Suprapubic skin (tissue), 4 donors: ENCODE measurements at regions not wholly inside any gene's neighbourhood (a gene's known extent, or its start where the extent isn't known, plus 50 kb on each side); places are given as distances from the start of the nearest gene placed in this dataset.

Source experiments
- DNase-seq, 2 donors: peaks; one replicate each; pipeline ENCODE4 v3.0.0-alpha.2; 2019; ENCODE audit warnings: low spot score in 2 of 2
- H3K27ac ChIP-seq: fragments of 200-600 bp; sonication (generic); one replicate; pipeline ENCODE4 v1.5.1; 2019
- H3K27me3 ChIP-seq: fragments of 200-600 bp; sonication (generic); one replicate; pipeline ENCODE4 v1.5.1; 2019
- H3K36me3 ChIP-seq: fragments of 200-600 bp; sonication (generic); one replicate; pipeline ENCODE4 v1.5.1; 2019
- H3K4me1 ChIP-seq: fragments of 200-600 bp; sonication (generic); one replicate; pipeline ENCODE4 v1.5.1; 2019
- H3K4me3 ChIP-seq: fragments of 200-600 bp; sonication (generic); one replicate; pipeline ENCODE4 v1.5.1; 2019; ENCODE audit warnings: mild to moderate bottlenecking
- H3K9me3 ChIP-seq: fragments of 200-600 bp; sonication (generic); one replicate; pipeline ENCODE4 v1.5.1; 2019
- EP300 ChIP-seq: sonication (generic); formaldehyde crosslinking; IDR thresholded peaks from one replicate; pipeline ENCODE4 v1.6.1; 2017; ENCODE audit warnings: antibody characterized with exemption
- POLR2A ChIP-seq, 2 donors: fragments of 450-650 bp; IDR thresholded peaks; one replicate each; pipeline ENCODE4 v1.6.1; 2017; ENCODE audit warnings: antibody characterized with exemption in 2 of 2, mild to moderate bottlenecking in 2 of 2, moderate library complexity in 2 of 2
- POLR2AphosphoS5 ChIP-seq, 3 donors: sonication (generic); formaldehyde crosslinking; IDR thresholded peaks; one replicate each; pipeline ENCODE4 v1.6.1; 2017; ENCODE audit warnings: antibody characterized with exemption in 3 of 3
- WGBS: methylation state at CpG from one replicate; pipeline ENCODE4 v1.1.5; 2018; 5-methylcytosine and 5-hydroxymethylcytosine counted together
- TF ChIP-seq, protein P1 (sequence below), 2 donors: fragments of 200-600 bp in 1 of 2; fragments of 450-650 bp in 1 of 2; sonication (generic) in 1 of 2; IDR thresholded peaks; one replicate each; pipeline ENCODE4 v1.5.1; 2016 to 2019; ENCODE audit warnings: antibody characterized with exemption in 2 of 2, mild to moderate bottlenecking in 1 of 2, moderate library complexity in 1 of 2

DNA sequence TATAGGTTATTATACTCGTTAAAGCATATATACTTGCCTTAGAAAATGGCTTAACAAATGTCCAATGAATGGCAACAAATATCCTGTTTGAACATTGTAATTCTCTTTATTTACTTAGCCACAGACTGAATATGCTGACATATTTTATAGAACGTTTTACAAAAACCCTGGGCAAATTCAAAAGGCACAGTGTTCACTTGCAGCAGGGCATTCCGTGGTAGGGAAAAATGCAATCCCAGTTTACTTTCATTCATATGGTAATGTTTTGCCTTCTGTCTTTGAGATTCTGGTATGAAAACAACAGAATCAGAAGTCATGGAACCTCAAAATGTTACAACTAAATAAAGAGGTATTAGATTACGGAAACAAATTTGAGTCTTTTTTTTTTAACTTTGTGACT, 56.2 kb upstream of the MYCBP2 start:
- Histone ChIP-seq H3K36me3 (no peaks in the 10 kb centered on the region), H3K9me3 (no peaks in the 10 kb centered on the region), H3K4me3 (no peak overlapping the region), H3K4me1 (peaks cover 6% of the 10 kb centered on the region), H3K27ac (no peak overlapping the region), H3K27me3 (no peaks in the 10 kb centered on the region)
- DNase-seq, result no peak
- 83% methylated on average over 4 of the region's 4 CpGs for WGBS
- TF ChIP-seq EP300 (no peak), POLR2A (IDR thresholded peaks at IDR 0.05) (no peak), POLR2AphosphoS5 (IDR thresholded peaks at IDR 0.05) (no peak)
- TF ChIP-seq, protein P1, sequence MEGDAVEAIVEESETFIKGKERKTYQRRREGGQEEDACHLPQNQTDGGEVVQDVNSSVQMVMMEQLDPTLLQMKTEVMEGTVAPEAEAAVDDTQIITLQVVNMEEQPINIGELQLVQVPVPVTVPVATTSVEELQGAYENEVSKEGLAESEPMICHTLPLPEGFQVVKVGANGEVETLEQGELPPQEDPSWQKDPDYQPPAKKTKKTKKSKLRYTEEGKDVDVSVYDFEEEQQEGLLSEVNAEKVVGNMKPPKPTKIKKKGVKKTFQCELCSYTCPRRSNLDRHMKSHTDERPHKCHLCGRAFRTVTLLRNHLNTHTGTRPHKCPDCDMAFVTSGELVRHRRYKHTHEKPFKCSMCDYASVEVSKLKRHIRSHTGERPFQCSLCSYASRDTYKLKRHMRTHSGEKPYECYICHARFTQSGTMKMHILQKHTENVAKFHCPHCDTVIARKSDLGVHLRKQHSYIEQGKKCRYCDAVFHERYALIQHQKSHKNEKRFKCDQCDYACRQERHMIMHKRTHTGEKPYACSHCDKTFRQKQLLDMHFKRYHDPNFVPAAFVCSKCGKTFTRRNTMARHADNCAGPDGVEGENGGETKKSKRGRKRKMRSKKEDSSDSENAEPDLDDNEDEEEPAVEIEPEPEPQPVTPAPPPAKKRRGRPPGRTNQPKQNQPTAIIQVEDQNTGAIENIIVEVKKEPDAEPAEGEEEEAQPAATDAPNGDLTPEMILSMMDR (IDR thresholded peaks at IDR 0.05), result no peak

DNA sequence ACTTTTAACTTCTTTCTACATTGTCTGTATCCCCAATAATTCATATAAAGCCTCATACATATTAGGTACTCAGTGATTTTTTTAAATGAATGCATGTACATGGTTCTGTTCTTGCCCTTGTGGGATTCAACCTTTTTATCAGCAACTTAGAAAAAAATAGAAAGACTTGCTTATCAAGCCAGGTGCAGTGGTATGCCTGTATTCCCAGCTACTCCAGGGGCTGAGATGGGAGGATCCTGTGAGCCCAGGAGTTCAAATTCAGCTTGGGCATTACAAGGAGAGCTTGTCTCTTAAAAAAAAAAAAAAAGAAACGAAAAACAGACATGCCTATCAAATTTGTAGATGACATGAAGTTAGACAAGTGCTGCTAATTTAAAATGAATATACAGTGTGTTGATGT, 54.2 kb upstream of the MYCBP2 start:
- Histone ChIP-seq H3K27me3 (no peaks in the 10 kb centered on the region), H3K36me3 (no peaks in the 10 kb centered on the region), H3K4me1 (peaks cover 5% of the 10 kb centered on the region), H3K9me3 (no peaks in the 10 kb centered on the region), H3K4me3 (no peak overlapping the region), H3K27ac (no peak overlapping the region)
- TF ChIP-seq, protein P1 (IDR thresholded peaks at IDR 0.05), result no peak
- TF ChIP-seq EP300 (no peak), POLR2AphosphoS5 (IDR thresholded peaks at IDR 0.05) (no peak), POLR2A (IDR thresholded peaks at IDR 0.05) (no peak)
- no peak for DNase-seq
- 60% methylated on average over 1 of the region's 1 CpG for WGBS

DNA sequence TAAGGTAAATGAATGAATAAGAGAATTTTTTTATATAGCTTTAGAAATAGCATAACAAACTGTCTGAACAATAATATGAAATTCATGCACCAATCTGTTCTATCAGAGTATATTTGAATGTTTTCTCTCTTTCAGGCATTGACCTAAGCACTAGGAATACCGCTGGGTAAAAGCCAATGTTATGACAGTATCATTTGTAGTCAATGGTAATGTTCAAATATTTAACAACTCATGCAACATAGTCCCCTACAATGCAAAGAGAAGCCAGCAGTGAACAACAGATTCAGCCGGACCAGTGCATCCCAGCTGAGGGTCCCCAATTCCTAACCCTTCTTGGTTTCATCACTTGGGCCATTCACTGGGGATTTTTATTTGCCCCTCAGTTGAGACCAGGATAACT, 52.6 kb upstream of the MYCBP2 start:
- no peak overlapping the region for H3K4me3 ChIP-seq
- TF ChIP-seq POLR2A (IDR thresholded peaks at IDR 0.05) (no peak), POLR2AphosphoS5 (IDR thresholded peaks at IDR 0.05) (no peak), EP300 (no peak)
- TF ChIP-seq, protein P1 (IDR thresholded peaks at IDR 0.05), result no peak
- H3K27me3 ChIP-seq, result no peaks in the 10 kb centered on the region
- 36% methylated on average over 2 of the region's 2 CpGs for WGBS
- H3K9me3 ChIP-seq, result no peaks in the 10 kb centered on the region
- peaks cover 5% of the 10 kb centered on the region for H3K4me1 ChIP-seq
- H3K27ac ChIP-seq, result no peak overlapping the region
- no peak for DNase-seq
- no peaks in the 10 kb centered on the region for H3K36me3 ChIP-seq

DNA sequence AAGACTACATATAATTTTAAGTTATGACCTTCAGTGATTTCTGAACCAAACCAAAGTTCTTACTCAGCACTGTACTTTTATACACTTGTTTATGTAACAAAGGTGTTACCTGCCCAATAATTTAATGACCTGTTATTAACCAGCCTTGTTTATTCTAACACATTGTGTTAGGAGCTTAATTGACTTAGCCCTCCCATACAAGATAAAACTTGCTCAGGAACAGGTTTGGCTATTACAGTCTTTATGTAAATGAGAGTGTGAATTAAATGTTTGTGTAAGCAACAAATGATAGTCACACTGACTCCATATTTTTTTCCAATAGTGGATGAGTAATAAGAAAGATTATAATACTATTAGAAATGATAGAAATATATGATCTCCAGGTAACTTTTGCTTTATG, 51.8 kb upstream of the MYCBP2 start:
- no peaks in the 10 kb centered on the region for H3K27me3 ChIP-seq
- H3K36me3 ChIP-seq, result no peaks in the 10 kb centered on the region
- H3K9me3 ChIP-seq, result no peaks in the 10 kb centered on the region
- no peak overlapping the region for H3K4me3 ChIP-seq
- no peak for DNase-seq
- no peak overlapping the region for H3K27ac ChIP-seq
- peaks cover 5% of the 10 kb centered on the region for H3K4me1 ChIP-seq
- TF ChIP-seq EP300 (no peak), POLR2AphosphoS5 (IDR thresholded peaks at IDR 0.05) (no peak), POLR2A (IDR thresholded peaks at IDR 0.05) (no peak)
- TF ChIP-seq, protein P1 (IDR thresholded peaks at IDR 0.05), result no peak

DNA sequence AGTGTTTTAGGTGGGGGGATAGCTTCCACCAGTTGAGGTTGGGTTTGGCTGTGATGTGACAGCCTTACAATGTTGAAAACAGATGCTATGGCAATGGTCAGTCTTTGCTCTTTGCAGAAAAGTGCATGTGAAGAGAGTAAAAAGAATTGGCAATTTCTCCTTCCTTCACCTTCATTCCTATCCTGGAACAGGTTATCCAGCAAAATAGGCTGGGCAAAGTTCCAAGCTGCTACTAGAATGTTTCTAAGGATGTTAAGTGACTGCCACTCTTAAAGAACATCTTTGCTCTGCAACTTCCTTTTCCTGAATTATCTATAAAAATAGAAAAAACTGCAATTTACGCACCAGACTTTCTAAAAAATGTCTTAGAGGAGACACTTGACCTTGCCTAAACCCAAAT, 50.1 kb upstream of the MYCBP2 start:
- H3K4me3 ChIP-seq, result no peak overlapping the region
- H3K9me3 ChIP-seq, result no peaks in the 10 kb centered on the region
- TF ChIP-seq EP300, result no peak
- no peak for TF ChIP-seq POLR2A (IDR thresholded peaks at IDR 0.05)
- no peak for TF ChIP-seq POLR2AphosphoS5 (IDR thresholded peaks at IDR 0.05)
- no peaks in the 10 kb centered on the region for H3K36me3 ChIP-seq
- DNase-seq, result no peak
- peaks cover 5% of the 10 kb centered on the region for H3K4me1 ChIP-seq
- no peaks in the 10 kb centered on the region for H3K27me3 ChIP-seq
- H3K27ac ChIP-seq, result no peak overlapping the region
- 71% methylated on average over 1 of the region's 1 CpG for WGBS
